H1 (cell line): ENCODE measurements at regions not wholly inside any gene's neighbourhood (a gene's known extent, or its start where the extent isn't known, plus 50 kb on each side); places are given as distances from the start of the nearest gene placed in this dataset.

Experiments
- ATF2 ChIP-seq: IDR thresholded peaks from 2 replicates; pipeline ENCODE4 v1.6.1; 2012; ENCODE audit warnings: low read length, inconsistent platforms
- CHD2 ChIP-seq: IDR thresholded peaks from 2 replicates; pipeline ENCODE4 v1.6.1; 2012; ENCODE audit warnings: low read length, improper control_type of control experiment
- NRF1 ChIP-seq: IDR thresholded peaks from 2 replicates; pipeline ENCODE4 v1.6.1; 2011; ENCODE audit warnings: mild to moderate bottlenecking, low read depth, low read length, improper control_type of control experiment
- POLR2A ChIP-seq, 2 experiments: IDR thresholded peaks; 1 replicate in 1 of 2; 2 replicates in 1 of 2; pipeline ENCODE4 v1.6.1; 2011; ENCODE audit warnings: low read depth in 2 of 2, low read length in 2 of 2, mild to moderate bottlenecking in 2 of 2; ENCODE audit errors: control extremely low read depth in 1 of 2
- RAD21 ChIP-seq, 2 experiments: IDR thresholded peaks in 1 of 2; conservative IDR thresholded peaks in 1 of 2; 2 replicates each; pipeline ENCODE4 v1.6.1; 2011; ENCODE audit warnings: low read depth in 2 of 2, low read length in 2 of 2, improper control_type of control experiment in 1 of 2, inconsistent platforms in 1 of 2, mild to moderate bottlenecking in 1 of 2, moderate library complexity in 1 of 2
- TCF12 ChIP-seq: IDR thresholded peaks from 2 replicates; pipeline ENCODE4 v1.6.1; 2011; ENCODE audit warnings: low read depth, mild to moderate bottlenecking, low read length
- TF ChIP-seq, protein P1 (sequence below), 3 experiments: IDR thresholded peaks; 1 replicate in 2 of 3; 2 replicates in 1 of 3; pipeline versions ENCODE4 v1.5.1 to v1.6.1; 2011; ENCODE audit warnings: low read length in 3 of 3, mild to moderate bottlenecking in 3 of 3, inconsistent platforms in 2 of 3, low read depth in 1 of 3, moderate library complexity in 1 of 3; ENCODE audit not compliant: insufficient read depth in 1 of 3; ENCODE audit errors: control extremely low read depth in 1 of 3

- no peak for TF ChIP-seq NRF1
- TF ChIP-seq ATF2 = no peak
- no peak for TF ChIP-seq CHD2
- TF ChIP-seq POLR2A (IDR thresholded peaks at IDR 0.05; ENCODE audit: control extremely low read depth in 1 of 2, low read depth in 2 of 2, low read length in 2 of 2) = no peak
- TF ChIP-seq TCF12 = no peak
- TF ChIP-seq, protein P1, sequence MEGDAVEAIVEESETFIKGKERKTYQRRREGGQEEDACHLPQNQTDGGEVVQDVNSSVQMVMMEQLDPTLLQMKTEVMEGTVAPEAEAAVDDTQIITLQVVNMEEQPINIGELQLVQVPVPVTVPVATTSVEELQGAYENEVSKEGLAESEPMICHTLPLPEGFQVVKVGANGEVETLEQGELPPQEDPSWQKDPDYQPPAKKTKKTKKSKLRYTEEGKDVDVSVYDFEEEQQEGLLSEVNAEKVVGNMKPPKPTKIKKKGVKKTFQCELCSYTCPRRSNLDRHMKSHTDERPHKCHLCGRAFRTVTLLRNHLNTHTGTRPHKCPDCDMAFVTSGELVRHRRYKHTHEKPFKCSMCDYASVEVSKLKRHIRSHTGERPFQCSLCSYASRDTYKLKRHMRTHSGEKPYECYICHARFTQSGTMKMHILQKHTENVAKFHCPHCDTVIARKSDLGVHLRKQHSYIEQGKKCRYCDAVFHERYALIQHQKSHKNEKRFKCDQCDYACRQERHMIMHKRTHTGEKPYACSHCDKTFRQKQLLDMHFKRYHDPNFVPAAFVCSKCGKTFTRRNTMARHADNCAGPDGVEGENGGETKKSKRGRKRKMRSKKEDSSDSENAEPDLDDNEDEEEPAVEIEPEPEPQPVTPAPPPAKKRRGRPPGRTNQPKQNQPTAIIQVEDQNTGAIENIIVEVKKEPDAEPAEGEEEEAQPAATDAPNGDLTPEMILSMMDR (IDR thresholded peaks at IDR 0.05; ENCODE audit: control extremely low read depth in 1 of 3, insufficient read depth in 1 of 3, low read depth in 1 of 3, low read length in 3 of 3) = no peak
- TF ChIP-seq RAD21 (IDR thresholded peaks at IDR 0.05 in 1 of 2, conservative IDR thresholded peaks at IDR 0.05 in 1 of 2; ENCODE audit: low read depth in 2 of 2, low read length in 2 of 2) = no peak
Measured at GRCh38 chr13:47005756-47006414, 109.0 kb upstream of the HTR2A start.
